NB4 (cell line): ENCODE measurements at regions not wholly inside any gene's neighbourhood (a gene's known extent, or its start where the extent isn't known, plus 50 kb on each side); places are given as distances from the start of the nearest gene placed in this dataset.

Source experiments
- CTCF ChIP-seq: IDR thresholded peaks from one replicate; pipeline ENCODE4 v1.5.1; 2012; ENCODE audit warnings: low read depth, low read length
- POLR2A ChIP-seq: IDR thresholded peaks from 2 replicates; pipeline ENCODE4 v1.6.1; 2011; ENCODE audit warnings: mild to moderate bottlenecking; ENCODE audit not compliant: insufficient read length; ENCODE audit errors: extremely low read depth

DNA sequence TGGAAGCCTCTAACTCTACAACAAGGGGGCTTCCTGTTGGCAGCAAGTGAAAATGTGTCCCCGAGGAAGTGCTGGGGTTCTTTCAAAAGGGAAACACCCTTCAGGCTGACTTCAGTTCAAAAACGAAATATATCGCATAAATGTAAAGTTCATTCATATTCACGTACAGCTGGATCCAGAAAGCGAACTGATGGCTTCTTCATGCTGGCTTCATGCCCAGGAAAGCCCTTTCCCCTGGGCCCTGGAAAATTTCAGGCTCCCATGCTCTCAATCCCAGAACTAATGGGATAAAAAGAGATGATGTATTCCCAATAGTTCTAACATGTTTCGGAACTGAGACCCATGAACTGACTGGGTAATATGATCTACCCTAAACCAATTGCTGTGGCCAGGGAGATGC, 104.7 kb upstream of the CDH13 start:
- TF ChIP-seq CTCF (no peak), POLR2A (no peak)
